CD4-positive, alpha-beta T cell (primary cell): ENCODE measurements at regions not wholly inside any gene's neighbourhood (a gene's known extent, or its start where the extent isn't known, plus 50 kb on each side); places are given as distances from the start of the nearest gene placed in this dataset.

Experiments used
- ATAC-seq: fragments of 200-7000 bp; cut with Tn5 transposase; one replicate; pipeline ENCODE4 v1.10.0; 2022; ENCODE audit warnings: mild to moderate bottlenecking; ENCODE audit not compliant: poor library complexity
- CTCF ChIA-PET: fragments of 350-600 bp; sonication (Branson Sonifier 250); formaldehyde crosslinking; loops from one replicate; lab custom pipeline; 2021; ENCODE audit warnings: antibody characterized with exemption, inconsistent platforms; lab: Charles Lee
- POLR2A ChIA-PET: fragments of 350-600 bp; sonication (Branson Sonifier 250); formaldehyde crosslinking; loops from one replicate; lab custom pipeline; 2021; ENCODE audit warnings: antibody characterized with exemption, inconsistent platforms; lab: Charles Lee
- DNase-seq, 14 experiments: peaks; one replicate each; pipeline ENCODE4 v3.0.0-alpha.2; 2013 to 2020; ENCODE audit warnings: mixed read lengths in 2 of 14
- H3K27ac ChIP-seq, 2 donors: one replicate each; pipeline versions ENCODE4 v1.5.1 to v1.7.0; 2013; ENCODE audit warnings: low read length in 2 of 2, low read depth in 1 of 2, mild to moderate bottlenecking in 1 of 2
- H3K27me3 ChIP-seq, 2 experiments: 1 replicate in 1 of 2; 2 replicates in 1 of 2; pipeline versions ENCODE4 v1.6.1 to v1.7.0; 2013; ENCODE audit warnings: low read length in 2 of 2, control low read depth in 1 of 2, mild to moderate bottlenecking in 1 of 2, moderate library complexity in 1 of 2; ENCODE audit not compliant: insufficient read depth in 2 of 2, control insufficient read depth in 1 of 2
- H3K36me3 ChIP-seq: one replicate; pipeline ENCODE4 v1.6.1; 2013; ENCODE audit warnings: low read length, control low read depth; ENCODE audit not compliant: insufficient read depth
- H3K4me1 ChIP-seq: one replicate; pipeline ENCODE4 v1.6.1; 2013; ENCODE audit warnings: low read length, control low read depth; ENCODE audit not compliant: insufficient read depth
- H3K4me3 ChIP-seq: one replicate; pipeline ENCODE4 v1.5.1; 2013; ENCODE audit warnings: mild to moderate bottlenecking, low read length, moderate library complexity
- H3K9me3 ChIP-seq, 2 experiments: 1 replicate in 1 of 2; 2 replicates in 1 of 2; pipeline versions ENCODE4 v1.6.1 to v1.7.0; 2013; ENCODE audit warnings: low read length in 2 of 2, mild to moderate bottlenecking in 2 of 2, control low read depth in 1 of 2, moderate library complexity in 1 of 2; ENCODE audit not compliant: control insufficient read depth in 1 of 2, insufficient read depth in 1 of 2
- H3K27ac Mint-ChIP-seq: one replicate; pipeline ENCODE4 v1.8.0; 2020; ENCODE audit warnings: mixed read lengths
- H3K27me3 Mint-ChIP-seq: one replicate; pipeline ENCODE4 v1.8.0; 2021; ENCODE audit warnings: mixed read lengths
- H3K36me3 Mint-ChIP-seq: one replicate; pipeline ENCODE4 v1.8.0; 2021; ENCODE audit warnings: low read depth, mixed read lengths
- H3K4me1 Mint-ChIP-seq: one replicate; pipeline ENCODE4 v1.8.0; 2021; ENCODE audit warnings: low read depth, mixed read lengths
- H3K4me3 Mint-ChIP-seq: one replicate; pipeline ENCODE4 v1.8.0; 2020; ENCODE audit warnings: mild to moderate bottlenecking, mixed read lengths
- H3K9me3 Mint-ChIP-seq: one replicate; pipeline ENCODE4 v1.8.0; 2020; ENCODE audit warnings: mixed read lengths
- CTCF ChIP-seq: fragments of 200-600 bp; IDR thresholded peaks from one replicate; pipeline ENCODE4 v1.8.0; 2022; ENCODE audit warnings: antibody characterized with exemption, mild to moderate bottlenecking
- intact Hi-C, 2 experiments: fragments of 100-400 bp; cut with DNase I in 1 of 2; cut with micrococcal nuclease in 1 of 2; formaldehyde crosslinking; loops; one replicate each; pipeline versions ENCODE4 v1.15.1 to v1.9.0; 2023 to 2025; cut with DNase I, micrococcal nuclease

- ATAC-seq (no peak), DNase-seq (no peak)
- Histone ChIP-seq H3K36me3 (no peaks in the 10 kb centered on the region), H3K4me1 (no peaks in the 10 kb centered on the region), H3K27me3 (no peaks in the 10 kb centered on the region), H3K9me3 (peaks cover 0 to 13% of the 10 kb centered on the region in 2 experiments), H3K4me3 (no peak overlapping the region), H3K27ac (no peak overlapping the region)
- no peaks in the 10 kb centered on the region for H3K27me3 Mint-ChIP-seq
- intact Hi-C loops: no loop called here
- ChIA-PET POLR2A (no interaction called here), CTCF (no interaction called here)
- no peak for TF ChIP-seq CTCF
- no peak overlapping the region for H3K4me3 Mint-ChIP-seq
- H3K4me1 Mint-ChIP-seq: no peaks in the 10 kb centered on the region
- no peaks in the 10 kb centered on the region for H3K9me3 Mint-ChIP-seq
- no peaks in the 10 kb centered on the region for H3K36me3 Mint-ChIP-seq
- H3K27ac Mint-ChIP-seq: no peak overlapping the region
These were observed 118.5 kb upstream of the EPHA3 start for GRCh38 chr3:88988906-88989305.

- DNase-seq: no peak
- H3K27ac ChIP-seq: no peak overlapping the region
- no peaks in the 10 kb centered on the region for H3K4me1 ChIP-seq
- CTCF ChIA-PET: no interaction called here
- Mint-ChIP-seq H3K4me3 (no peak overlapping the region), H3K27me3 (no peaks in the 10 kb centered on the region), H3K27ac (no peak overlapping the region), H3K36me3 (no peaks in the 10 kb centered on the region), H3K9me3 (no peaks in the 10 kb centered on the region), H3K4me1 (no peaks in the 10 kb centered on the region)
- H3K36me3 ChIP-seq: no peaks in the 10 kb centered on the region
- no peak overlapping the region for H3K4me3 ChIP-seq
- ATAC-seq: no peak
- H3K9me3 ChIP-seq: peaks cover 0 to 13% of the 10 kb centered on the region in 2 experiments
- TF ChIP-seq CTCF: no peak
- no peaks in the 10 kb centered on the region for H3K27me3 ChIP-seq
- intact Hi-C loops: no loop called here
- POLR2A ChIA-PET: no interaction called here
These were observed 115.9 kb upstream of the EPHA3 start for GRCh38 chr3:88991496-88991895.

- no peaks in the 10 kb centered on the region for H3K36me3 Mint-ChIP-seq
- no peak for TF ChIP-seq CTCF
- H3K4me3 Mint-ChIP-seq: no peak overlapping the region
- no peak overlapping the region for H3K27ac Mint-ChIP-seq
- no peaks in the 10 kb centered on the region for H3K27me3 Mint-ChIP-seq
- intact Hi-C loops: no loop called here
- H3K4me1 Mint-ChIP-seq: no peaks in the 10 kb centered on the region
- CTCF ChIA-PET: no interaction called here
- no peak for DNase-seq
- peaks cover 0 to 5% of the 10 kb centered on the region in 2 experiments for H3K9me3 ChIP-seq
- POLR2A ChIA-PET: no interaction called here
- no peaks in the 10 kb centered on the region for H3K36me3 ChIP-seq
- H3K4me1 ChIP-seq: no peaks in the 10 kb centered on the region
- no peaks in the 10 kb centered on the region for H3K9me3 Mint-ChIP-seq
- no peaks in the 10 kb centered on the region for H3K27me3 ChIP-seq
- no peak for ATAC-seq
- H3K4me3 ChIP-seq: no peak overlapping the region
- no peak overlapping the region for H3K27ac ChIP-seq
These were observed 110.7 kb upstream of the EPHA3 start for GRCh38 chr3:88996691-88997090.
